Tibial artery (tissue), 4 donors: ENCODE measurements at regions not wholly inside any gene's neighbourhood (a gene's known extent, or its start where the extent isn't known, plus 50 kb on each side); places are given as distances from the start of the nearest gene placed in this dataset.
"Not testable (repeated sequence)": the region's sequence is repeated elsewhere in the genome, so short reads cannot be mapped to it uniquely, and the experiment has no call there.

Source experiments
- DNase-seq, 2 donors: peaks; one replicate each; pipeline ENCODE4 v3.0.0-alpha.2; 2019
- H3K27ac ChIP-seq, 2 donors: fragments of 200-600 bp; sonication (generic) in 1 of 2; 1 replicate in 1 of 2; 2 replicates in 1 of 2; pipeline ENCODE4 v1.5.1; 2018 to 2019; ENCODE audit warnings: mild to moderate bottlenecking in 1 of 2
- H3K27me3 ChIP-seq, 2 donors: fragments of 200-600 bp; sonication (generic) in 1 of 2; one replicate each; pipeline versions ENCODE4 v1.5.1 to v1.6.0; 2016 to 2019
- H3K36me3 ChIP-seq, 3 donors: fragments of 200-600 bp; sonication (generic) in 2 of 3; one replicate each; pipeline ENCODE4 v1.5.1; 2016 to 2019; ENCODE audit warnings: mild to moderate bottlenecking in 2 of 3
- H3K4me1 ChIP-seq, 4 donors: fragments of 200-600 bp; sonication (generic) in 2 of 4; 1 replicate in 3 of 4; 2 replicates in 1 of 4; pipeline ENCODE4 v1.5.1; 2016 to 2019
- H3K4me3 ChIP-seq, 2 donors: fragments of 200-600 bp; sonication (generic) in 1 of 2; 1 replicate in 1 of 2; 2 replicates in 1 of 2; pipeline ENCODE4 v1.5.1; 2018 to 2019; ENCODE audit warnings: mild to moderate bottlenecking in 2 of 2
- H3K9me3 ChIP-seq, 3 donors: fragments of 200-600 bp; sonication (generic) in 1 of 3; one replicate each; pipeline ENCODE4 v1.5.1; 2016 to 2019
- intact Hi-C: fragments of 100-400 bp; cut with DNase I; formaldehyde crosslinking; loops from one replicate; pipeline ENCODE4 v1.15.0; 2023; ENCODE audit warnings: low total_unique reads
- TF ChIP-seq, protein P1 (sequence below), 2 experiments: fragments of 200-600 bp in 1 of 2; fragments of 450-650 bp in 1 of 2; IDR thresholded peaks; one replicate each; pipeline ENCODE4 v1.5.1; 2017 to 2019; ENCODE audit warnings: antibody characterized with exemption in 2 of 2, mild to moderate bottlenecking in 1 of 2, moderate library complexity in 1 of 2

DNA sequence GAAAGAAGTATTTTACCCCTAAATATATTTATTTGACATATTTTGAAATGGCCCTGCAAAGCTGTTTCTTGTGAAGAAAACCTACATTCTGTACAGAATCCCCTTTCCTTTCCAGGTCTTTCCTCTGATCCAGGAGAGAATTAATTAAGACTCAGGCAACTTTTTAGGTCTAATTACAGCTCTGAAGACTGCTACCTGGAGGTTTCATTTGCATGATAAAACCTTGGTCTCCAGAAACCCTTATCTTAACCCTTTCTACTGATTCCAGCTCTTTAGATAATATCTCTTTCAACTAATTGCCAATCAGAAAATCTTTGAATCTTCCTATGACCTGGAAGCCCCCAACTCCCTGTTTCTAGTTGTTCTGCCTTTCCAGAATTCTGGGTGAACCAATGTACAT lies 224.0 kb downstream of the FAM47A start:
- TF ChIP-seq, protein P1, sequence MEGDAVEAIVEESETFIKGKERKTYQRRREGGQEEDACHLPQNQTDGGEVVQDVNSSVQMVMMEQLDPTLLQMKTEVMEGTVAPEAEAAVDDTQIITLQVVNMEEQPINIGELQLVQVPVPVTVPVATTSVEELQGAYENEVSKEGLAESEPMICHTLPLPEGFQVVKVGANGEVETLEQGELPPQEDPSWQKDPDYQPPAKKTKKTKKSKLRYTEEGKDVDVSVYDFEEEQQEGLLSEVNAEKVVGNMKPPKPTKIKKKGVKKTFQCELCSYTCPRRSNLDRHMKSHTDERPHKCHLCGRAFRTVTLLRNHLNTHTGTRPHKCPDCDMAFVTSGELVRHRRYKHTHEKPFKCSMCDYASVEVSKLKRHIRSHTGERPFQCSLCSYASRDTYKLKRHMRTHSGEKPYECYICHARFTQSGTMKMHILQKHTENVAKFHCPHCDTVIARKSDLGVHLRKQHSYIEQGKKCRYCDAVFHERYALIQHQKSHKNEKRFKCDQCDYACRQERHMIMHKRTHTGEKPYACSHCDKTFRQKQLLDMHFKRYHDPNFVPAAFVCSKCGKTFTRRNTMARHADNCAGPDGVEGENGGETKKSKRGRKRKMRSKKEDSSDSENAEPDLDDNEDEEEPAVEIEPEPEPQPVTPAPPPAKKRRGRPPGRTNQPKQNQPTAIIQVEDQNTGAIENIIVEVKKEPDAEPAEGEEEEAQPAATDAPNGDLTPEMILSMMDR (IDR thresholded peaks at IDR 0.05): no peak
- Histone ChIP-seq H3K9me3 (no peaks in the 10 kb centered on the region), H3K4me1 (no peaks in the 10 kb centered on the region), H3K27me3 (no peaks in the 10 kb centered on the region), H3K36me3 (no peaks in the 10 kb centered on the region), H3K4me3 (no peak overlapping the region), H3K27ac (no peak overlapping the region)
- intact Hi-C loops: no loop called here
- DNase-seq: no peak

DNA sequence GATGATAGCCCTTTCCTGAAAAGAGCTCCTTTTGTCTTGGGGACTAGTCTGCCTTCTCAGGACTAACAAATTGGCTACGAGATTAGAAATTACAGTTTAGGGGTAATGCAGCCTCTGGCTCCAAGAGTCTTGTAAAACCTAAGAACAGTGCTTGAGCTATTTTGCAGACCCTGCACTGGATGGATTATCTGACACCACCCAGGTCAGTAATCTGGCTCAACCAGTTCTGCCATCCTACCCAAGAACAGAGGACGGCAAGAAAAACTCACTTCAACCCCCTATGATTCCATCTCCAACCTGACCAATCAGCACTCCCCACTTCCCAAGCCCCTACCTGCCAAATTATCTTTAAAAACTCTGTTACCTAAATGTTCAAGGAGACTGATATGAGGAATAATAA lies 225.1 kb downstream of the FAM47A start:
- no peak overlapping the region for H3K4me3 ChIP-seq
- intact Hi-C loops: no loop called here
- H3K36me3 ChIP-seq: no peaks in the 10 kb centered on the region
- TF ChIP-seq, protein P1 (IDR thresholded peaks at IDR 0.05): no peak
- no peak for DNase-seq
- no peaks in the 10 kb centered on the region for H3K4me1 ChIP-seq
- H3K27me3 ChIP-seq: no peaks in the 10 kb centered on the region
- no peaks in the 10 kb centered on the region for H3K9me3 ChIP-seq
- no peak overlapping the region for H3K27ac ChIP-seq

DNA sequence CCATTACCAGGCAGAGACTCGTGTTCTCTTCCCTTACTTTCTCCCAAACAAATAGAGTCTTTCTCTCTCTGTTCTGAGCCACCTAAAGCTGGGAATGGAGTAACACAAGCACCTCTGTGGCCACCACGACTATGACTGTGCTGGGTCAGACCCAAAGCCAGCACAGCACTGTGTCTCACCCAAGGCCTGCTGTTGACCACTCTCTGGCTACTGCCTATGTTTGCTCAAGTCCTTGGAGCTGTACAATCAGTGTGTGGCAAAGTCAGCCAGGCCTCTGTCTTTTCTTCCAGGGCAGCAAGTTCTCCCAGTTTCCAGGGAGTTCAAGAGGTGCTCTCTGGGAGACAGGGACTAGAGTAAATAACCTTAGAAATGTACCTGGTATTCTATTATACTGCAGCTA lies 239.4 kb downstream of the FAM47A start:
- Histone ChIP-seq H3K4me1 (peaks cover 0 to 17% (median 0%) of the 10 kb centered on the region in 4 donors), H3K27ac (peak overlapping the region in 1 of 2 donors; percentile 52), H3K9me3 (no peaks in the 10 kb centered on the region), H3K27me3 (no peaks in the 10 kb centered on the region), H3K36me3 (no peaks in the 10 kb centered on the region), H3K4me3 (no peak overlapping the region)
- TF ChIP-seq, protein P1 (IDR thresholded peaks at IDR 0.05): no peak
- intact Hi-C loops: no loop called here
- no peak for DNase-seq

- DNase-seq: no peak
- intact Hi-C loops: no loop called here
- Histone ChIP-seq H3K27me3 (no peaks in the 10 kb centered on the region), H3K9me3 (no peaks in the 10 kb centered on the region), H3K4me3 (no peak overlapping the region), H3K36me3 (no peaks in the 10 kb centered on the region), H3K4me1 (no peaks in the 10 kb centered on the region), H3K27ac (no peak overlapping the region)
- TF ChIP-seq, protein P1 (IDR thresholded peaks at IDR 0.05): no peak
Measured at GRCh38 chrX:33855251-33855650, 276.9 kb downstream of the FAM47A start.

- intact Hi-C loops, H3K4me1 ChIP-seq, H3K4me3 ChIP-seq, H3K27me3 ChIP-seq, DNase-seq, H3K36me3 ChIP-seq, H3K9me3 ChIP-seq, H3K27ac ChIP-seq: not testable (repeated sequence)
Measured at GRCh38 chrX:33852146-33852545, 280.0 kb downstream of the FAM47A start.

DNA sequence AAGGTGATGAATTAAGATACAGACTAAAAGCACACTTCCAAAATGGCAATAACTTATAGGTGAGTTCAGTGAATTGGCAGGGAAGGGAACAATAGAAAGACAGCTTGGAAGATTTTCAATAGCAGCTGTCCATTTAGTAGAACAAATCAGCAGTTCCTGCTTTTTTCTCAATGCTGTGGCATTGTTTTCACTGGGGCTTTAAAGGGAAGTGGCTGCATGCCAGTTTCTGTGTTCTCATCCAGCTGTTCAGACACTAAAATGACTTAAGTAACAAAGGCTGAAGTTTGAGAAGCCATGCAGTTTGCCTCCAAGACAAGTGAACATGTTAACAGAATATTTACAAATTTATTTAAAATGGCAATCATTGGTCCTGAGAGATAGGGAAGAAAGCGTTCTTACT lies 291.9 kb downstream of the FAM47A start:
- Histone ChIP-seq H3K9me3 (no peaks in the 10 kb centered on the region), H3K36me3 (no peaks in the 10 kb centered on the region), H3K27me3 (no peaks in the 10 kb centered on the region), H3K4me3 (no peak overlapping the region), H3K4me1 (no peaks in the 10 kb centered on the region), H3K27ac (no peak overlapping the region)
- TF ChIP-seq, protein P1 (IDR thresholded peaks at IDR 0.05): no peak
- intact Hi-C loops: no loop called here
- no peak for DNase-seq
